OCI-LY1 (cell line): ENCODE measurements at regions not wholly inside any gene's neighbourhood (a gene's known extent, or its start where the extent isn't known, plus 50 kb on each side); places are given as distances from the start of the nearest gene placed in this dataset.

Experiments used
- CTCF ChIP-seq: fragments of 200-600 bp; sonication (generic), shearing (Covaris generic); IDR thresholded peaks from 2 replicates; pipeline ENCODE4 v1.5.1; 2017; ENCODE audit warnings: mild to moderate bottlenecking, antibody characterized with exemption, low read length, moderate library complexity, mixed read lengths
- EZH2 ChIP-seq: fragments of 200-600 bp; sonication (generic), shearing (Covaris generic); IDR thresholded peaks from 2 replicates; pipeline ENCODE4 v1.8.0; 2017; ENCODE audit warnings: borderline replicate concordance, mixed run types, mild to moderate bottlenecking, antibody characterized with exemption, low read length, moderate library complexity, mixed read lengths

GRCh38 chr10:21299330-21299729 lies 226.2 kb downstream of the SKIDA1 start:
- no peak for TF ChIP-seq EZH2
- TF ChIP-seq CTCF = no peak
